HG03378 (cell line): ENCODE measurements at regions not wholly inside any gene's neighbourhood (a gene's known extent, or its start where the extent isn't known, plus 50 kb on each side); places are given as distances from the start of the nearest gene placed in this dataset.

Source experiments
- ATAC-seq: cut with Tn5 transposase; IDR thresholded peaks from one replicate; pipeline ENCODE4 v1.9.1; 2021; ENCODE audit warnings: mild to moderate bottlenecking, moderate library complexity; ENCODE audit not compliant: unreplicated experiment

- no peak for ATAC-seq
These were observed 332.0 kb downstream of the OLFM3 start for GRCh38 chr1:101664726-101665125.

GRCh38 chr1:101667761-101668160 lies 329.0 kb downstream of the OLFM3 start:
- no peak for ATAC-seq

- ATAC-seq: no peak
These were observed 313.6 kb downstream of the OLFM3 start for GRCh38 chr1:101683136-101683535.

GRCh38 chr1:101683561-101683960 lies 313.2 kb downstream of the OLFM3 start:
- ATAC-seq: no peak

GRCh38 chr1:101697072-101697471 lies 299.7 kb downstream of the OLFM3 start:
- no peak for ATAC-seq

- ATAC-seq: no peak
These were observed 298.0 kb downstream of the OLFM3 start for GRCh38 chr1:101698681-101699080.

GRCh38 chr1:101704895-101705294 lies 291.8 kb downstream of the OLFM3 start:
- ATAC-seq: no peak

- ATAC-seq: no peak
These were observed 290.4 kb downstream of the OLFM3 start for GRCh38 chr1:101706366-101706765.

- ATAC-seq: no peak
These were observed 287.0 kb downstream of the OLFM3 start for GRCh38 chr1:101709721-101710120.

GRCh38 chr1:101713760-101714159 lies 283.0 kb downstream of the OLFM3 start:
- ATAC-seq: no peak

- ATAC-seq: no peak
These were observed 273.3 kb downstream of the OLFM3 start for GRCh38 chr1:101723415-101723814.

GRCh38 chr1:101728029-101728428 lies 268.7 kb downstream of the OLFM3 start:
- no peak for ATAC-seq

GRCh38 chr1:101730559-101730958 lies 266.2 kb downstream of the OLFM3 start:
- no peak for ATAC-seq

- ATAC-seq: peak; percentile 69
These were observed 264.5 kb downstream of the OLFM3 start for GRCh38 chr1:101732261-101732660.

- ATAC-seq: no peak
These were observed 263.4 kb downstream of the OLFM3 start for GRCh38 chr1:101733340-101733739.

- no peak for ATAC-seq
These were observed 258.3 kb downstream of the OLFM3 start for GRCh38 chr1:101738475-101738874.

- no peak for ATAC-seq
These were observed 257.6 kb downstream of the OLFM3 start for GRCh38 chr1:101739146-101739545.

GRCh38 chr1:101739826-101740330 lies 256.8 kb downstream of the OLFM3 start:
- no peak for ATAC-seq

GRCh38 chr1:101741910-101742309 lies 254.8 kb downstream of the OLFM3 start:
- no peak for ATAC-seq

- ATAC-seq: no peak
These were observed 254.2 kb downstream of the OLFM3 start for GRCh38 chr1:101742509-101742908.

- ATAC-seq: no peak
These were observed 251.0 kb downstream of the OLFM3 start for GRCh38 chr1:101745551-101746270.

- ATAC-seq: no peak
These were observed 248.6 kb downstream of the OLFM3 start for GRCh38 chr1:101748077-101748476.
